Left ventricle myocardium inferior (tissue), 1 donor: ENCODE measurements at regions not wholly inside any gene's neighbourhood (a gene's known extent, or its start where the extent isn't known, plus 50 kb on each side); places are given as distances from the start of the nearest gene placed in this dataset.
"Not testable (repeated sequence)": the region's sequence is repeated elsewhere in the genome, so short reads cannot be mapped to it uniquely, and the experiment has no call there.

ENCODE experiments used
- DNase-seq: peaks from one replicate; pipeline ENCODE4 v3.0.0-alpha.2; 2020
- H3K27ac ChIP-seq: fragments of 200-600 bp; replicated peaks from 2 replicates; pipeline ENCODE4 v1.8.0; 2021
- H3K27me3 ChIP-seq: fragments of 200-600 bp; 2 replicates; pipeline ENCODE4 v1.8.0; 2021; ENCODE audit warnings: low read depth
- H3K36me3 ChIP-seq: fragments of 200-600 bp; 2 replicates; pipeline ENCODE4 v1.8.0; 2021
- H3K4me1 ChIP-seq: fragments of 200-600 bp; 2 replicates; pipeline ENCODE4 v1.8.0; 2021
- H3K4me3 ChIP-seq: fragments of 200-600 bp; 2 replicates; pipeline ENCODE4 v1.8.0; 2021; ENCODE audit warnings: mild to moderate bottlenecking, moderate library complexity
- H3K9me3 ChIP-seq: fragments of 200-600 bp; replicated peaks from 2 replicates; pipeline ENCODE4 v1.8.0; 2021
- intact Hi-C: fragments of 100-400 bp; cut with micrococcal nuclease; formaldehyde crosslinking; loops from one replicate; pipeline ENCODE4 v1.11.0; 2022
- TF ChIP-seq, protein P1 (sequence below): fragments of 200-600 bp; IDR thresholded peaks from 2 replicates; pipeline ENCODE4 v1.8.0; 2021; ENCODE audit warnings: antibody characterized with exemption, mild to moderate bottlenecking, borderline replicate concordance
- donor health status: DM: no; HTN: yes; CAD: no; lungs with severe emphysema.

DNA sequence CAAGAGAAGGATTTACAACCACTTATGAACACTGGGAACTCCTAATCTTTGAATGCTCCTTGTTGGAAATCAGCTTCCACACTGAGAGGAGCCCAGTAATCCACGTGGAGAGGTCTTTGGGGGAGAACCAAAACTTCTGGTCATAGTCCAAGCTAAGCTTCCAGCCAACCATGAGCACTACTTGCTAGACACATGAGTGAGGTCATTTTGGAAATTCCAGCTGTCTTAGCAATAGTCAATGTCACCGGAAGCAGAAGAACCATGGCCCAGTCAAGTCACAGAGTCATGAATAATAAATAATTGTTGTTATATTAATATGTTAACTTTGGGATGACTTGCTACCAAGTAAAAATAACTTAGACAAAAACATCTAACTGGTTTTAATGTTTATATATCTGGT, 324.9 kb upstream of the SGCG start:
- DNase-seq = no peak
- Histone ChIP-seq H3K4me1 (no peaks in the 10 kb centered on the region), H3K36me3 (no peaks in the 10 kb centered on the region), H3K27ac (no peak overlapping the region), H3K4me3 (no peak overlapping the region), H3K27me3 (no peaks in the 10 kb centered on the region), H3K9me3 (peaks cover 13% of the 10 kb centered on the region)
- intact Hi-C loops = no loop called here
- TF ChIP-seq, protein P1, sequence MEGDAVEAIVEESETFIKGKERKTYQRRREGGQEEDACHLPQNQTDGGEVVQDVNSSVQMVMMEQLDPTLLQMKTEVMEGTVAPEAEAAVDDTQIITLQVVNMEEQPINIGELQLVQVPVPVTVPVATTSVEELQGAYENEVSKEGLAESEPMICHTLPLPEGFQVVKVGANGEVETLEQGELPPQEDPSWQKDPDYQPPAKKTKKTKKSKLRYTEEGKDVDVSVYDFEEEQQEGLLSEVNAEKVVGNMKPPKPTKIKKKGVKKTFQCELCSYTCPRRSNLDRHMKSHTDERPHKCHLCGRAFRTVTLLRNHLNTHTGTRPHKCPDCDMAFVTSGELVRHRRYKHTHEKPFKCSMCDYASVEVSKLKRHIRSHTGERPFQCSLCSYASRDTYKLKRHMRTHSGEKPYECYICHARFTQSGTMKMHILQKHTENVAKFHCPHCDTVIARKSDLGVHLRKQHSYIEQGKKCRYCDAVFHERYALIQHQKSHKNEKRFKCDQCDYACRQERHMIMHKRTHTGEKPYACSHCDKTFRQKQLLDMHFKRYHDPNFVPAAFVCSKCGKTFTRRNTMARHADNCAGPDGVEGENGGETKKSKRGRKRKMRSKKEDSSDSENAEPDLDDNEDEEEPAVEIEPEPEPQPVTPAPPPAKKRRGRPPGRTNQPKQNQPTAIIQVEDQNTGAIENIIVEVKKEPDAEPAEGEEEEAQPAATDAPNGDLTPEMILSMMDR = no peak

DNA sequence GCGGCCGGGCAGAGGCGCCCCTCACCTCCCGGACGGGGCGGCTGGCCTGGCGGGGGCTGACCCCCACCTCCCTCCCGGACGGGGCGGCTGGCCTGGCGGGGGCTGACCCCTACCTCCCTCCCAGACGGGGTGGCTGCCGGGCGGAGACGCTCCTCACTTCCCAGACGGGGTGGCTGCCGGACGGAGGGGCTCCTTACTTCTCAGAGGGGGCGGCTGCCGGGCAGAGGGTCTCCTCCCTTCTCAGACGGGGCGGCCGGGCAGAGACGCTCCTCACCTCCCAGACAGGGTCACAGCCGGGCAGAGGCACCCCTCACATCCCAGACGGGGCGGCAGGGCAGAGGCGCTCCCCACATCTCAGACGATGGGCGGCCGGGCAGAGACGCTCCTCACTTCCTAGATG, 321.8 kb upstream of the SGCG start:
- H3K4me3 ChIP-seq, H3K4me1 ChIP-seq, H3K27ac ChIP-seq, H3K27me3 ChIP-seq, intact Hi-C loops, H3K36me3 ChIP-seq, DNase-seq: not testable (repeated sequence)
- H3K9me3 ChIP-seq = peaks cover 13% of the 10 kb centered on the region

DNA sequence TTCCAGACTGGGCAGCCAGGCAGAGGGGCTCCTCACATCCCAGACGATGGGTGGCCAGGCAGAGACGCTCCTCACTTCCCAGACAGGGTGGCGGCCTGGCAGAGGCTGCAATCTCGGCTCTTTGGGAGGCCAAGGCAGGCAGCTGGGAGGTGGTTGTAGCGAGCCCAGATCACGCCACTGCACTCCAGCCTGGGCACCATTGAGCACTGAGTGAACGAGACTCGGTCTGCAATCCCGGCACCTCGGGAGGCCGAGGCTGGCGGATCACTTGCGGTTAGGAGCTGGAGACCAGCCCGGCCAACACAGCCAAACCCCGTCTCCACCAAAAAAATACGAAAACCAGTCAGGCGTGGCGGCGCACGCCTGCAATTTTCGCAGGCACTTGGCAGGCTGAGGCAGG, 321.4 kb upstream of the SGCG start:
- H3K36me3 ChIP-seq, H3K27me3 ChIP-seq, intact Hi-C loops, H3K4me3 ChIP-seq, DNase-seq, H3K4me1 ChIP-seq, H3K27ac ChIP-seq: not testable (repeated sequence)
- H3K9me3 ChIP-seq = peaks cover 13% of the 10 kb centered on the region

DNA sequence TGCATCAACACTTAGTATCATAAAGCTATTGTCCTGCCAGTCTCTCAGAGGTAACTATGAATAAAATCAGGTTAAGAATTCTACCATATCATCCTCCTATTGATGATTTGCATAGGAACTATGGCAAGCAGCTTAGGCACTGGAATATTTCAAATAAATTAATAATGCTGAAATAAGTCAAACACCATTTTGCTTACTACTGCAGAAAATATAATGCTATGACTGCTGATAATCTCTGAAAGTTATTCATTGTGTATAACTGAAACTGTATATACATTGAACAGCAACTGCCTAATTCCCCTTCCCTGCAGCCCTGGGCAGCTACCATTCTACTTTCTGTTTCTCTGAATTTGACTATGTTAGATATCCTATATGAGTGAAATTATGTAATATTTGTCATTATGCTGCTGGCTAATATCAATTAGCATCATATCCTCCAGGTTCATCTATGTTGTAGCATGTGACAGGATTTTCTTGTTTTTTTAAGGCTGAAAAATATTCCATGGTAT, 318.8 kb upstream of the SGCG start:
- no peak for DNase-seq
- Histone ChIP-seq H3K27ac (no peak overlapping the region), H3K4me3 (no peak overlapping the region), H3K4me1 (no peaks in the 10 kb centered on the region), H3K27me3 (no peaks in the 10 kb centered on the region), H3K36me3 (no peaks in the 10 kb centered on the region), H3K9me3 (peaks cover 10% of the 10 kb centered on the region)
- TF ChIP-seq, protein P1 = no peak
- intact Hi-C loops = no loop called here

DNA sequence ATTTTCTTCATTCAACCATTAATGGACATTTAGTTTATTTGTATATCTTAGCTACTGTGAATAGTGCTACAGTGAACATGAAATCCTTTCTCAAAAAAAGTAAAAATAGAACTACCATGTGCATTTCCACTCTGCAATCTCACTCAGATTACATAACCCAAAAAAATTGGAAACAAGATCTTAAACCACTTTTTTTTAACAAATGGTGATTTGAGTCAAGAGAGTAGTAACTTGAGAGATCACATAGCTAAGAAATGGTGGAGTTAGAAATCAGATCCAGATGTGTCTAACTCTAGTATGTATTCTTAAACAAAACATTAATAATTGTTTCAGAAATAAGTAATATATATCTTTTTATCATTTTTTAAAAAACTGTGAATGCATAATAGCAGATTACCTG, 318.3 kb upstream of the SGCG start:
- Histone ChIP-seq H3K9me3 (peaks cover 5% of the 10 kb centered on the region), H3K36me3 (no peaks in the 10 kb centered on the region)

DNA sequence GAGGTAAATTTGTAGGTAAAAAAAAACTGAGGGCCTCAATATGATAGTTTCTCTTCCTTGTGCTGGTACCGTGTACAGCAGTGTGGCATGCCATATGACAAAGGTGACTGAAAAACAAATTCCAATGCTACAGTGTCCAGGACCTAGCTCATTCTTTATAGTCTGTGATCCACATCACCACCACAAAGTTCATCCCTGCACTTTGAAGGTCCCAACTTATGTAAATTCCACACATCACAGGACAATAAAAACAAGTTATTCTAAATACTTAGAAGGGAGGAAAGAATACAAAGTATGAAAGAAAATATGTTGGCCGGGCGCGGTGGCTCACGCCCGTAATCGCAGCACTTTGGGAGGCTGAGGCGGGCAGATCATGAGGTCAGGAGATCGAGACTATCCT, 314.6 kb upstream of the SGCG start:
- Histone ChIP-seq H3K27me3 (no peaks in the 10 kb centered on the region), H3K36me3 (no peaks in the 10 kb centered on the region), H3K9me3 (no peaks in the 10 kb centered on the region), H3K4me3 (no peak overlapping the region), H3K4me1 (no peaks in the 10 kb centered on the region), H3K27ac (no peak overlapping the region)
- TF ChIP-seq, protein P1 = no peak
- intact Hi-C loops = no loop called here
- DNase-seq = no peak

More for the DNA sequence above, 318.3 kb upstream of the SGCG start:
- intact Hi-C loops = no loop called here
- H3K4me3 ChIP-seq = no peak overlapping the region
- no peaks in the 10 kb centered on the region for H3K27me3 ChIP-seq
- TF ChIP-seq, protein P1 = no peak
- H3K4me1 ChIP-seq = no peaks in the 10 kb centered on the region
- DNase-seq = no peak
- no peak overlapping the region for H3K27ac ChIP-seq

DNA sequence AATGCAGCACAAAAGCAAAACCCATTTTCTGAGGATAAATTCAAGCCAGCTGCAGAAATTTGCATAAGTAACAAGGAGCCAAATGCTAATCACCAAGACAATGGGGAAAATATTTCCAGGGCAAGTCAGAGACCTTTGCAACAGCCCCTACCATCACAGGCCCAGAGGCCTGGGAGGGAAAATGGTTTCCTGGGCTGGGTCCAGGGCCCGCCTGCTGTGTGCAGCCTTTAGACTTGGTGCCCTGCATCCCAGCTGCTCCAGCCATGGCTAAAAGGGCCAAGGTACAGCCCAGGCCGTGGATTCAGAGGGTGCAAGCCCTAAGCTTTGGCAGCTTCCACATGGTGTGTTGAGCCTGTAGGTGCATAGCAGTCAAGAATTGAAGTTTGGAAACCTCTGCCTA, 309.5 kb upstream of the SGCG start:
- Histone ChIP-seq H3K27me3 (no peaks in the 10 kb centered on the region), H3K4me1 (no peaks in the 10 kb centered on the region), H3K27ac (no peak overlapping the region), H3K4me3 (no peak overlapping the region), H3K36me3 (no peaks in the 10 kb centered on the region), H3K9me3 (no peaks in the 10 kb centered on the region)
- TF ChIP-seq, protein P1 = no peak
- DNase-seq = no peak
- intact Hi-C loops = no loop called here
